NCI-H69 (cell line): ENCODE measurements at regions not wholly inside any gene's neighbourhood (a gene's known extent, or its start where the extent isn't known, plus 50 kb on each side); places are given as distances from the start of the nearest gene placed in this dataset.
A peak's percentile ranks its signal among the peaks of the same experiment; 100 is the strongest.

Source experiments
- DNase-seq: peaks from one replicate; lab custom pipeline; 2025; lab: John Stamatoyannopoulos, UW

- DNase-seq = no peak
Observed at GRCh38 chr10:62550173-62550572, 176.0 kb downstream of the ZNF365 start.

GRCh38 chr10:62554632-62555199 is 180.5 kb downstream of the ZNF365 start:
- peak; percentile 59 for DNase-seq

- no peak for DNase-seq
Observed at GRCh38 chr10:62559481-62560200, 185.5 kb downstream of the ZNF365 start.

GRCh38 chr10:62560201-62560819 is 186.1 kb downstream of the ZNF365 start:
- DNase-seq = no peak

- DNase-seq = no peak
Observed at GRCh38 chr10:62561151-62561550, 187.0 kb downstream of the ZNF365 start.

- DNase-seq = no peak
Observed at GRCh38 chr10:62562101-62562500, 187.9 kb downstream of the ZNF365 start.

GRCh38 chr10:62562795-62563194 is 188.6 kb downstream of the ZNF365 start:
- no peak for DNase-seq

GRCh38 chr10:62573929-62574328 is 199.8 kb downstream of the ZNF365 start:
- DNase-seq = no peak

- no peak for DNase-seq
Observed at GRCh38 chr10:62577076-62577475, 202.9 kb downstream of the ZNF365 start.

- no peak for DNase-seq
Observed at GRCh38 chr10:62577666-62578291, 203.6 kb downstream of the ZNF365 start.

- DNase-seq = no peak
Observed at GRCh38 chr10:62578301-62578700, 204.1 kb downstream of the ZNF365 start.

- DNase-seq = no peak
Observed at GRCh38 chr10:62578916-62579315, 204.7 kb downstream of the ZNF365 start.

- no peak for DNase-seq
Observed at GRCh38 chr10:62580396-62580795, 206.2 kb downstream of the ZNF365 start.

- DNase-seq = no peak
Observed at GRCh38 chr10:62581351-62581750, 207.2 kb downstream of the ZNF365 start.

- DNase-seq = no peak
Observed at GRCh38 chr10:62582101-62582705, 208.0 kb downstream of the ZNF365 start.

- no peak for DNase-seq
Observed at GRCh38 chr10:62582804-62583208, 208.6 kb downstream of the ZNF365 start.

- DNase-seq = no peak
Observed at GRCh38 chr10:62583876-62584615, 209.9 kb downstream of the ZNF365 start.

- no peak for DNase-seq
Observed at GRCh38 chr10:62584731-62585130, 210.6 kb downstream of the ZNF365 start.

GRCh38 chr10:62585211-62585775 is 211.1 kb downstream of the ZNF365 start:
- no peak for DNase-seq

GRCh38 chr10:62587011-62587410 is 212.8 kb downstream of the ZNF365 start:
- DNase-seq = no peak

- DNase-seq = no peak
Observed at GRCh38 chr10:62588116-62588515, 213.9 kb downstream of the ZNF365 start.

GRCh38 chr10:62589689-62590088 is 214.8 kb upstream of the ADO start:
- no peak for DNase-seq
